HG03103 (cell line): ENCODE measurements at regions not wholly inside any gene's neighbourhood (a gene's known extent, or its start where the extent isn't known, plus 50 kb on each side); places are given as distances from the start of the nearest gene placed in this dataset.
"Not testable (repeated sequence)": the region's sequence is repeated elsewhere in the genome, so short reads cannot be mapped to it uniquely, and the experiment has no call there.

Experiments used
- ATAC-seq: cut with Tn5 transposase; IDR thresholded peaks from one replicate; pipeline ENCODE4 v1.9.1; 2021; ENCODE audit warnings: low read depth; ENCODE audit not compliant: unreplicated experiment

DNA sequence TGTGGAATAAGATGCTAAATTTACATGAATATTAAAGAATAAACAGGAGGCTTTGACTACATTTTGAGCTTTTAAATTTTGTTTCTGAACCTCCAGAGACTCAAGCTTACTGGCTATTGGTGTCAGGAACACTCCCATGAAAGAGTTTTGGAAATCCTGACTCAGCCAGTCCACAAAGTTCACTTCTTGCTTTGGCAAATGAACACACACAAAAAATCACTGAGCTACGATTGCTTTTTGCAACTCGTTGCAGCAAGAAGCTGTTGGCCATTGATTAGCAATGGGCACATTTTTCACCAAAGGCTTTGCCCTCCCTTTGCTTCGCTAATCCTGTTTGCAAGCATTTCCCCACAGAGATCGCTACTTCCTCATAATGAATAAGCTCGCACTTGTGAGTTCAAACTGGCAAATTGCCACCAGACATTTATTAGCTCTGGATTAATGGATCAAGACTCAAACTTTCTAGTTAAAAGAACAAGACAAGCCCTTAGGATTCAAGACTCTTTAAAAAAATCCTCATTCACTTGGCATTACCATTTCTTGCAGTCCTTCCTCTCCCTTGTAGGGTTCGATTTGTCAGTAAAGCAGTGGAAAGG, 343.2 kb upstream of the ONECUT1 start:
- no peak for ATAC-seq

GRCh38 chr15:53130943-53131342, 340.8 kb upstream of the ONECUT1 start:
- ATAC-seq: no peak

DNA sequence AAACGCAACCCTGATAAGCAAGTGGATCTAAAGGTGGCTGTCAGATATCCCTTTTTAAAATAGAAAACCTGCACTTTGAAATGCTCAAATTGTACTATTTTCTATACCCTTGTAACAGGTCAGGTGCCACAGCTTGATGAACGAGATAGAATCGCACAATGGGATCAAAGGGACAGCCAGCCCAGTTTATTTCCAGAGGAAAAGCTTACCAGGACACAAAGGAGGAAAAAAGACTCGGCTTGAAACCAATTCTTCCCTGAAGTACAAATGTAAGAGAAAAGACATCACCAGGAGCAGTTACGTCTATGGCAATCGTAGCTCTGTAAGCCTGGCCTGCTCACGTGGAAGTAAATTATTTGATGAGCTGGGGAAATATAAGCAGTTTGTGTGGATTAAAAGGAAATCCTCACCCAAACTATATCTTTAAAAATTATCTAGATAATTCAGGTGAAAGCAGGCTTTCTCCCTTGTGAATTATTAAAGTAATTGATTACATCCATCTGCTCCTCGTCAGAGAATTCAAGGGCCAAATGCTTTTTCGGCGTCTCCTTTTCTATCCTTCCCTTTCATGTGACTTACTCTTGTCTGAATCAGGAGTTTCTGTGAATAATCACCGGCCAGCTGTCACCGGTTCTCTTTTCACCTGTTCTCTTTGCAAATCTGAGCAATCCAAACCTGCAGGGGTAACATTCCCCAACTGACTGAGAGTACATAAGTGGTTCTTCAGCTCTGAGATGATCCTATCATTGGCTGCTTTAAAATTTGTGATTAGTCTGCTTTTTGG, 339.2 kb upstream of the ONECUT1 start:
- ATAC-seq: no peak

DNA sequence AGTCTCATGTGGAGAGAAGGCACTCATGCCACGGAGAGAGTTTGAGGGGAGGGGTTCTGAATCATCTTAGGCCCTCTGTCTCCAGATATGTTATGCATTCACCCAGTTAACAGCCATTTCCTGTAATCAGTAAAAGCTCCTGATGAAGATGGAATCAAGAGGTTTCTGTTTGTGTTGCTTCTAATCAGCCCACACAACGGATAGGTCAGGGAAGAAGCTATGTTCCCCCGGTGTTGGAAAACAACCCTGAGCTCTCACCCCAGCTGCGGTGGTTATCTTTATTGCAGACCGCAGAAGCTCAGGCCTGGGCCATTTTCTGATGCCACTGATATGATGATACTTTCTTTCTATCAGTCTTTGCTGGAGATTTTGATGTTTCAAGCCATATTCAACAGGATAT, 338.5 kb upstream of the ONECUT1 start:
- ATAC-seq: no peak

GRCh38 chr15:53126144-53126543, 336.0 kb upstream of the ONECUT1 start:
- ATAC-seq: no peak

- no peak for ATAC-seq
Measured at GRCh38 chr15:53122818-53123217, 332.7 kb upstream of the ONECUT1 start.

- ATAC-seq: not testable (repeated sequence)
Measured at GRCh38 chr15:53116915-53117314, 326.8 kb upstream of the ONECUT1 start.

GRCh38 chr15:53116169-53116568, 326.0 kb upstream of the ONECUT1 start:
- no peak for ATAC-seq

DNA sequence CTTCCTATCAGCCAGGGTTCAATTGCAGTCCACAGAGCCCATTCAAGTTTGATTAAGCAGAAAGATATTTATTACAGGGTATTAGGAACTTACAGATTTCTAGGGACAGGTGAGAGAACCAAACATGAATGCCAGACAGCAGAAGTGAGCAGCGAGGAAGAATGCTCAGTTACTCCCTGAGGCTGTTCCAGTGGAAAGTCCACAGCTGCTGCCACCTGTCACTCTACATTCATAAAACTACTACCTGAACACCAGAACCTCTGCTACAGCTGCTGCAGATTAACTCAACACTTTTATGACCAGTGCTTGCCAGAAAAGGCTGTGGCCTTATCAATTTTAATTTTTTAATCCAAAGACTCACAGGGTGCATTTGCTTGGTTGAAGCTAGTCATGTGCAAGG, 325.4 kb upstream of the ONECUT1 start:
- ATAC-seq: no peak

GRCh38 chr15:53114960-53115359, 324.8 kb upstream of the ONECUT1 start:
- no peak for ATAC-seq

DNA sequence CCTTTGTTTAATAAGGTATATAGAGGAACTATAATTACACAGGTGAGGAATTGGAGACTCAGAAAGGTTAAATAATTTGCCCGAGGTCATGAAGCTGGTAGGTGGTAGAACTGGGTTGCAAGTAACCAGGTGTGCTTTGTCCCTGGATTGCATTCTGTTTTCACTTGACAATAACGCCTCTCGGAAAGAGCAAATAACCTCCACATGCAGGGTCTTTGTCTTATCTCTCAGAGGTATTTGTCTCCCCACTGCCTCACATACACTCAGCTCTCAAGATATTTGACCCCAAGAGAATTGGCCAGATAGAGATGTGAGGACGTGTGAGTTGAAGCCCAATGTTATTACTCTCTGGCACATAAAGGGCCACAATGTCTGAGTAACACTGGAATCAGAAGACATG, 320.9 kb upstream of the ONECUT1 start:
- ATAC-seq: no peak

DNA sequence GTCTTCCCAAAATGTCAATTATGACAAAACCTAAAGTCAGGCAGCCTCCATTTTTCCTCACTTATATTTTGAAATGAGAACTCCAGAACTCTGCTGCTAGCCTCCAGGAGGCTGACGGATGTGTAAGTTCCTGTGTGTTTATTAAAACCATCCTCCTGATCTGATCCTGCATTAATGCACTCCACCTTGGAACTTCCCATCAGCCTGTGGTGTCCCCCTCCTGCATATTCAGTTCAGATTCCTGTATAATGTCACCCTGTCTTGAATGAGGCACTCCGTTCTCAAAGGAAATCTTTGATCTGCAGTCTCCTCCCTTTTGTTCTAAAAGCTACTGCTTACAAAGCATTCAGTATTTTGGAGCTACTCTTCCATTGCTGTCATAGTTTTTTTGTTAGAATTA, 318.2 kb upstream of the ONECUT1 start:
- ATAC-seq: no peak

- ATAC-seq: no peak
Measured at GRCh38 chr15:53107855-53108254, 317.7 kb upstream of the ONECUT1 start.

DNA sequence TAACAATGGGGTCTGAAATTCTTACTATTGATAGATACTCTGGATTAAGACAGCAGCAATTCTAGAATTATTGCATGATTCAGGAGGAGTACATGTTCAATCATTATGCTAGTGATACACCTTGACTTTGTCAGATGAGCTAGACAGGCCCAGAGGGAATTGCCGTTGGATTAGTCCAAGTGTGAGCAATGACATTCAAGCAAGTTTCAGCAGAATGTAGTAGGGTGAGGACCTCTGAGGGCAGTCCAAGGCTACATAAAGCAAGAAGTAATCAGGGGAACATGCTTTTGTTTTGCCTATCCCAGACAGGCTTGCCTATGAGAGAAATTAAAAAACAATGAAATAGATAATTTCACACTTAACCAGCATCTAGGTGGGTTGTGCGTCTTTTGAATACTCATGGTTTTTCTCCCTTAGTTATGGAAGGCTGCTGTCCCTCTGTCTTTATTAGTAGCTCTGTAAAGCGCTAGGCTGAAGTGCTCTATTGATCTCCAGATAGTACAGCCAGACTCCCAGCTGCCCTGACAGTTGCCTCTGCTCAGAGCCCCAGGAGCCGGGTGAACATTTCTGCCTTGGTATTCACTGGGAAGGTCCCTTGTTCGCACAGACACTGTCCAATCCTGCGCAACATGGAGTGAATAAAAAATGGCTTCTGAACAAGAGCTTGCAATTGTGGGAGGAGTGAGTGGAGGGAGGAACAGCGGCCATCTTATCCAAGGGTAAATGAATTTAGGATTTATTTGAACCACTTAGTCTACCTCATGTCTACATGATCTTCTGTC, 316.6 kb upstream of the ONECUT1 start:
- no peak for ATAC-seq

- ATAC-seq: no peak
Measured at GRCh38 chr15:53102483-53102882, 312.3 kb upstream of the ONECUT1 start.

DNA sequence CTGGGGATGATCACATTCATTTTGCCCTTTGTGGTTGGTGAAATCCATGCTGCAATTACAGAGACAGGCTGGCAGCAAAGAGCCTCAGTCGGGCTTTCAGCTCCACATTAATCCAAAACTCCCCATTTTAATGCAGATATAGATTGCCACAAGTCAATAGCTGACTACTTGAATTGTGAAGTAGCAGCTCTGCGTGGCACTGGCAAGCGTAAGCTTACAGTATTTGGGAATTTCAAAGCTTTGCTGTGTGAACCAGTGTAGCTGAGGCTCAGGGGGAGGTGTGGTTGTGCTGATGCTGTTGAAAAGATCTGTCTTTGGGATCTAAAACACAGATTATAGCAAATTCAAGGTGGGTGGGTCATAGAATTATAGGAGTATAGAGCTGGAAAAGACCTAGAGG, 290.3 kb upstream of the ONECUT1 start:
- no peak for ATAC-seq

GRCh38 chr15:53074221-53074620, 284.1 kb upstream of the ONECUT1 start:
- ATAC-seq: no peak

DNA sequence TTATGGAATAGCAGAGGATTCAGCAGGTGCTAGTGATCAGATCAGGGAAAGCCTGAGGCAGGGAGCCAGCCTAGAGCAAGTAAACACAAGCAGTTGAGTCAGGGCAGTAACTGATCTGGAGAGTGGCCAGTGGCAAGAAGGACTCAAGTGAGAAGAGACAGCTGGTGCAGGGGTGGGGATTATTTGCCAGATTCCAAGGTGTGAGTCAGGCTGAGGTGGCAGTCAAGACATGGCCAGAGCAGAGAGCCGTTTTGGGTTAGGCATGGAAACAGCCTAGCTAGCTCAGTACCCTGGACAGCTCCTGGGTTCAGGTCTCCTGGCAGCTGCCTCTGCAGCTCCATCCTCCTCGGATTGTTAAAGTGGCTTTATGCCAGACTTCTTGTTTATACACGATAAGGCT, 281.9 kb upstream of the ONECUT1 start:
- ATAC-seq: no peak

- ATAC-seq: no peak
Measured at GRCh38 chr15:53068636-53069035, 278.5 kb upstream of the ONECUT1 start.

DNA sequence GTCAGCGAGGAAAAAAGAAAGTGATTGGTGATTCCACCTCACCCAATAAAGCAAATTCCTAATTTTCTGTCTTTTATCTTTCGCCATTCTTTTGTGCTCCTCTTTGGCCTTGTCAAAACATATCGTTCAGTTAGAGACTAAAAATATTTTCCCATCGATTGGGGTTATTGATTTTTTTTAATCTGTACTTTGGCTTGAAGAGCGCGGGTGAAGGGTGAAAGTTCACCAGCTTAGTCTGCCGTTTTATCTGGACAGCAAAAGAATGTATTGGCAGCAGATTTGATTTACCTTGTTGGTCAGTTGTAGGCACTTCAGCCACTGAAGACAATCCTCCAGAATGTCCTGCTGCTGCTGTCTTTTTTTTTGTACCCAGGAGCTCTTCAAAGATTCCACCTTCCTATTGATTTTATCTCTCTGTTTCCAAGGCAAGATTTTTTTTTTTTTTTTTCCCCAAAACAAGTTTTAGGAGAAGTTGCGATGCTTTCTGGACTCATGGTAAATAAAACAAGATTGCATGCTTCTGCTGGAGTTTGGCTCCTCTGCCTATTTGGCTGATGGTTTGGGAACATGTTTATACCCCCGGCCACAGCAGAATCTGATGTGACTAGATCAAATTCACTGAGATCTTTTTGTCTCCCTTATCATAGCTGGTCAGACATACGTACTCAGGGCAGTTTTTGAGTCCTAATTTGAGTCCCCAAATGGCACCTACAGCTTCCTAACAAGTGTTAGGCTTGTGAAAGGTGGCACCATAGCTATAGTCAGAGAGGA, 269.3 kb upstream of the ONECUT1 start:
- no peak for ATAC-seq
